OCI-LY7 (cell line): ENCODE measurements at regions not wholly inside any gene's neighbourhood (a gene's known extent, or its start where the extent isn't known, plus 50 kb on each side); places are given as distances from the start of the nearest gene placed in this dataset.

Experiments
- EZH2phosphoT487 ChIP-seq: fragments of 200-600 bp; sonication (generic); IDR thresholded peaks from 2 replicates; pipeline ENCODE4 v1.6.1; 2018; ENCODE audit warnings: low read depth, borderline replicate concordance, mild to moderate bottlenecking, mixed run types, antibody characterized with exemption, low read length, moderate library complexity, mixed read lengths
- TF ChIP-seq, protein P1 (sequence below): fragments of 200-600 bp; sonication (generic); conservative IDR thresholded peaks from 2 replicates; pipeline ENCODE4 v1.5.1; 2014; ENCODE audit warnings: mild to moderate bottlenecking, antibody characterized with exemption, low read length, moderate library complexity, mixed read lengths

DNA sequence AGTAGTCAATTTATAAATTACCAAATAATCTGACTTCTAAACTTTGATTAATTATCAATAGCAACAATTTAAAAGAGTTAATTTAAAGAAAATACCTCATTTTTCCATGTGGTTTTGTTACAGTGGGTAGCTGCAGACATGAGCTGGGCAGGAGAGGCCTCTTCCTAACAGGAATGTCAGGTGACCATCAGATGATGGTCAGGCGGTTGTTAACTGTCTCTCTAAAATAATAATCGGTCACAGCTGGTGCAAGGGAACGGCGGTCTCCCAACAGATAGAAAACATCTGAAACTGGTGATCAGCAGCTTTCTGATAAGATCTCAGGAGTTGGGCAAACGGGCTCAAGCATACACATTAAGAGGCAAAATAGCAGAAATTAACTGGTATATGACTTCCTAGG, 342.7 kb upstream of the CYLC2 start:
- TF ChIP-seq, protein P1, sequence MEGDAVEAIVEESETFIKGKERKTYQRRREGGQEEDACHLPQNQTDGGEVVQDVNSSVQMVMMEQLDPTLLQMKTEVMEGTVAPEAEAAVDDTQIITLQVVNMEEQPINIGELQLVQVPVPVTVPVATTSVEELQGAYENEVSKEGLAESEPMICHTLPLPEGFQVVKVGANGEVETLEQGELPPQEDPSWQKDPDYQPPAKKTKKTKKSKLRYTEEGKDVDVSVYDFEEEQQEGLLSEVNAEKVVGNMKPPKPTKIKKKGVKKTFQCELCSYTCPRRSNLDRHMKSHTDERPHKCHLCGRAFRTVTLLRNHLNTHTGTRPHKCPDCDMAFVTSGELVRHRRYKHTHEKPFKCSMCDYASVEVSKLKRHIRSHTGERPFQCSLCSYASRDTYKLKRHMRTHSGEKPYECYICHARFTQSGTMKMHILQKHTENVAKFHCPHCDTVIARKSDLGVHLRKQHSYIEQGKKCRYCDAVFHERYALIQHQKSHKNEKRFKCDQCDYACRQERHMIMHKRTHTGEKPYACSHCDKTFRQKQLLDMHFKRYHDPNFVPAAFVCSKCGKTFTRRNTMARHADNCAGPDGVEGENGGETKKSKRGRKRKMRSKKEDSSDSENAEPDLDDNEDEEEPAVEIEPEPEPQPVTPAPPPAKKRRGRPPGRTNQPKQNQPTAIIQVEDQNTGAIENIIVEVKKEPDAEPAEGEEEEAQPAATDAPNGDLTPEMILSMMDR: no peak
- TF ChIP-seq EZH2phosphoT487: no peak
